ENCODE measurements at regions not wholly inside any gene's neighbourhood (a gene's known extent, or its start where the extent isn't known, plus 50 kb on each side); places are given as distances from the start of the nearest gene placed in this dataset.
"Not testable (repeated sequence)": the region's sequence is repeated elsewhere in the genome, so short reads cannot be mapped to it uniquely, and the experiment has no call there.

DNA sequence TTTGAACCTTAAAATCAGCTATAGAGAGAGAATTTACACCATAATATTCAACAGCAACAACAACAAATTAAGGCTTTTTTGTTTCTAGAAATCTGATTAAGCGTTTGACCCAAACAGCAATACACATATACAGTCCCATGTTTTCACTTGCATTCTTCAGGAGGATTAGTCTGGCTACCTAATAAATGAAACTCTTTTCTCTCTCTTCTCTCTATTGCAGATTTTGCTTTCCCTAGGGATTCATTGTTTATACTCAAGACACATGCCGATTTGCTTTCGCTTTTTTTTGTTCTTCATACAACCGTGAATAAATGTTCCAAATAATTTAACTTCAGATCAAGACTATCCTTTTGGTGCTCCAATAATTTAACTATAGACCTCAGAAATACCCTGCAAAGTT, 162.4 kb upstream of the PTBP2 start:
- in situ Hi-C loops (cut with HindIII; ENCODE audit: low sequenced_read_pairs), result no loop called here

- in situ Hi-C loops (cut with HindIII; ENCODE audit: low sequenced_read_pairs), result no loop called here
These were observed 161.6 kb upstream of the PTBP2 start for GRCh38 chr1:96559707-96560596.

GRCh38 chr1:96562094-96562493, 159.5 kb upstream of the PTBP2 start:
- in situ Hi-C loops (cut with HindIII; ENCODE audit: low sequenced_read_pairs), result no loop called here

GRCh38 chr1:96564401-96564800, 157.2 kb upstream of the PTBP2 start:
- in situ Hi-C loops (cut with HindIII; ENCODE audit: low sequenced_read_pairs), result not testable (repeated sequence)

DNA sequence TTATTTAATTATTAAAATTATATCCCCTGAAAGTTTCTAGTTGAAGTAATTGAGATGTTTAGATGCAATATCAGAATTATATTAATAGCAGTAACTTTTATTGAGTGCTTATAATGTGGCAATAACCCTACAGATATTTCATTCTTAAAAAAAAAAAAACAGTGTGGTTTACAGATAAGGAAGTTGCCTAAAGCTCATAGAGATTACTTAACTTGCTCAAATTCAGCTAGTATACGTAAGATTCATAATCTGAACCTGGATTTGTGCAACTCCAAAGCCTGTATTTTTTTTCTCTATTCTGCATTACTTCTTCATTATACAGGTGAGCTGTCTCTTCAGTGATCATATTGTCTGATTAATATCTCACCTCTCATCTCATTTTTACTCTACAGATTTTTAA, 156.0 kb upstream of the PTBP2 start:
- in situ Hi-C loops (cut with HindIII; ENCODE audit: low sequenced_read_pairs), result no loop called here

GRCh38 chr1:96568639-96569038, 152.9 kb upstream of the PTBP2 start:
- in situ Hi-C loops (cut with HindIII; ENCODE audit: low sequenced_read_pairs), result no loop called here

- in situ Hi-C loops (cut with HindIII; ENCODE audit: low sequenced_read_pairs), result no loop called here
These were observed 152.3 kb upstream of the PTBP2 start for GRCh38 chr1:96569288-96569687.

GRCh38 chr1:96579636-96580035, 141.9 kb upstream of the PTBP2 start:
- in situ Hi-C loops (cut with HindIII; ENCODE audit: low sequenced_read_pairs), result no loop called here

- in situ Hi-C loops (cut with HindIII; ENCODE audit: low sequenced_read_pairs), result no loop called here
These were observed 140.7 kb upstream of the PTBP2 start for GRCh38 chr1:96580920-96581319.

DNA sequence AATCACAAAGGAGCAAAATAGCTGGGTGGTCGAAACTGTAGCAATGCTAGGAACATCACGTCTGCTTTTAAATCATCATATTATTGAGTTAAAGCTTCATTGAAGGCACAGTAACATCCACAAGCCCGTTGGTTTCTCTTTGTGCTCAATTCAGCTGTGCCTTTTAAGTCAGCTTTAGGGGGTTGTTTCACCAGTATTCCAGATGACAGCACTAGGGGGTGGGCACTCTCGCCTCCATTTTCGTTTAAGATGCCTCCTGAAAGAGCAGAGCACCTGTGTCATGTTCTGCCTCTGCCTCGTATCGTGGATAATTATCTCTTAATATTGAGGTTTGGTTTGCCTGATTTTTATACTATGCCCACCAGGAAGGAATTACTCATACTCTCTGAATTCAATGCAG, 139.8 kb upstream of the PTBP2 start:
- in situ Hi-C loops (cut with HindIII; ENCODE audit: low sequenced_read_pairs), result no loop called here

DNA sequence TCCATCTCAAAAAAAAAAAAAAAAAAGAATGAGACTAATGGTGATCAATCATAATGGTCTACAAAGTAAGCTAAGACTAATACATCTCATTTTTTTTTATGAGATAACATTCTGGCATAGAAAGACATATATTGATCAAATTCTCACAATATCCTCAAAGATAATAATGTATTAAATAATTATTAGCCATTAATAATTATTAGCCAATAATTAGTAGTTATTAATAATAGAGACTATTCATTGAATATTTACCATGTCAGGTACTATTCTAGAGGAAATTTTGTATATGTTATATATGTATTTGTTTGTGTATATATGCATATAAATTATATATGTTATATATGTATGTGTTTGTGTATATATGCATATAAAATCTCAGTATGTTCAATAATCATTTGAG, 137.7 kb upstream of the PTBP2 start:
- in situ Hi-C loops (cut with HindIII; ENCODE audit: low sequenced_read_pairs), result no loop called here

GRCh38 chr1:96587222-96587621, 134.4 kb upstream of the PTBP2 start:
- in situ Hi-C loops (cut with HindIII; ENCODE audit: low sequenced_read_pairs), result no loop called here

DNA sequence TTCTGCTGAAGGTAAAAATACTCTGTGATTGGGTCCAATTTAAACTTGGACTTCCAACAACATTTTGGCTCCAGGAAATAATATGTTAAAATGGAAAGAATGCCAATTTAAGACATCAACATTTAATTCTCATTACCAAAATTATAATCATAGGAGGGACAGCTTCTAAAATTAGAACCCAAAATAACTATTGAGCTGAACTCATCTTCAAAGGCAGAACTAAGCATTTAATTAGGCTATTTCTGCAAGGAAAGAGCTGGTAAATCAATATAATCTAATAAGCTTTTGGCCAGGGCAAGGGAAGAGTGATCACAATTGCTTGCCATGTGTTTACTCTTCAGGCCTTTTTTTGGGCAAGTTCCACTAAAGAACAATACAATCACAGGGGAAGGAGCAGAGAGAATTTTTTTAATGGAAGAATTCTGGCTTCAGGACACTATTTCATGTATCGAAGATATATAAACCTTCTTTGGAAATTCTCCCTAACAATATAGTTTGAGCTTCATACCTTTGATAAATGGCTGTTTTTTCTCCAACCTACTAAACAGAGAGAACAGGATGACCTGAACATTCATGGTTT, 133.1 kb upstream of the PTBP2 start:
- in situ Hi-C loops (cut with HindIII; ENCODE audit: low sequenced_read_pairs), result no loop called here

DNA sequence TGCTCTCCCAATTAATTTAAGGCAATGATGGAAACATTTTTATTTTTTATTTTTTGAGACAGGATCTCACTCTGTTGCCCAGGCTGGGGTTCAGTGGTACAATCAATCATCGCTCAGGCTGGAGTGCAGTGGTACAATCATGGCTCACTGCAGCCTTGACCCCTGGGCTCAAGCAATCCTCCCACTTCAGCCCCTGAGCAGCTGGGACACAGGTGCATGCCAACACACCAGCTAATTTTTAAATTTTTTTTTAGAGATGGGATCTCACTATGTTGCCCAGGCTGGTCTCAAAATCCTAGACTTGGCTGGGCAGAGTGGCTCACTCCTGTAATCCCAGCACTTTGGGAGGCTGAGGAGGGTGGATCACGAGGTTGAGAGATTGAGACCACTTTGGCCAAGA, 126.1 kb upstream of the PTBP2 start:
- in situ Hi-C loops (cut with HindIII; ENCODE audit: low sequenced_read_pairs), result not testable (repeated sequence)

- in situ Hi-C loops (cut with HindIII; ENCODE audit: low sequenced_read_pairs), result no loop called here
These were observed 125.2 kb upstream of the PTBP2 start for GRCh38 chr1:96596226-96596922.

- in situ Hi-C loops (cut with HindIII; ENCODE audit: low sequenced_read_pairs), result no loop called here
These were observed 124.4 kb upstream of the PTBP2 start for GRCh38 chr1:96597218-96597617.

GRCh38 chr1:96598416-96599168, 123.0 kb upstream of the PTBP2 start:
- in situ Hi-C loops (cut with HindIII; ENCODE audit: low sequenced_read_pairs), result no loop called here

DNA sequence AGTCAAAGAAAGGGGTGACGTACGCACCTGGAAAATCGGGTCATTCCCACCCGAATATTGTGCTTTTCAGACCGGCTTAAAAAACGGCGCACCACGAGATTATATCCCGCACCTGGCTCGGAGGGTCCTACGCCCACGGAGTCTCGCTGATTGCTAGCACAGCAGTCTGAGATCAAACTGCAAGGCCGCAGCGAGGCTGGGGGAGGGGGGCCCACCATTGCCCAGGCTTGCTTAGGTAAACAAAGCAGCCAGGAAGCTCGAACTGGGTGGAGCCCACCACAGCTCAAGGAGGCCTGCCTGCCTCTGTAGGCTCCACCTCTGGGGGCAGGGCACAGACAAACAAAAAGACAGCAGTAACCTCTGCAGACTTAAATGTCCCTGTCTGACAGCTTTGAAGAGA, 117.0 kb upstream of the PTBP2 start:
- in situ Hi-C loops (cut with HindIII; ENCODE audit: low sequenced_read_pairs), result not testable (repeated sequence)

DNA sequence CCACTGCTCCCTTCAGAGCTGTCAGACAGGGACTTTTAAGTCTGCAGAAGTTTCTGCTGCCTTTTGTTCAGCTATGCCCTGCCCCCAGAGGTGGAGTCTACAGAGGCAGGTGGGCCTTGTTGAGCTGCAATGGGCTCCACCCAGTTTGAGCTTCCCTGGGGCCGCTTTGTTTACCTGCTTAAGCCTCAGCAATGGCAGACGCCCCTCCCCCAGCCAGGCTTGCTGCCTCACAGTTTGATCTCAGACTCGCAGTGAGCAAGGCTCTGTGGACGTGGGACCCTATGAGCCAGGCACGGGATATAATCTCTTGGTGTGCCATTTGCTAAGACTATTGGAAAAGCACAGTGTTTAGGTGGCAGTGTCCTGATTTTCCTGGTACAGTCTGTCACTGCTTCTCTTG, 104.2 kb upstream of the PTBP2 start:
- in situ Hi-C loops (cut with HindIII; ENCODE audit: low sequenced_read_pairs), result not testable (repeated sequence)

DNA sequence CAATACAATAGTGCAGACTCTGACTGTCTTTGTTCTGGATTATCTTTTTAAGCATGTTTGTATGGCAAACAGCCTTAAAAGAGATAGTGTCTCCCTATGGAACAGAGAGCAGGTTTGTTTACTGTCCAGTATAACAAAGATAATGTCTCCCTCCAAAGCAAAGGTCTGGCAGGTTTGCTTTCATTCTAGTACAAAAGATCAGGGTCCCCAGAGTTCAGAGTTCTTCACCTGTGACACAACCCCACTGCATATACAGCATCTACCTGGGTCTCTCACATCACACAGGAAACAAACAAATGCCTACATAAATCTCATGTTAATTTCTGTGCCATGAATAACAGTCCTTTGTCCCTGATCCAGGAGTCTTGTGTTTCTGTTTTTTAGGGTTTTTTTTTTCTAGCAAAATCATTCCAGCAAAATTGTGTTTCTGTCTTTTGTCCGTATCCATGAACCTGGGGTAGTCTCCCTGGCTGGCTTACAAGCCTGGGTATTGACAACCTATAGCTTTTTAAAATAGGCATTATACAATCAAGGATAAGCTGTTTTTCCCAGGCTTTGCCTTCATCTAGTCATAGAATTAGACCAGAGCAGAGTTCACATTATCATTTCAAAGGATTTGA, 89.4 kb upstream of the PTBP2 start:
- in situ Hi-C loops (cut with HindIII; ENCODE audit: low sequenced_read_pairs), result no loop called here

DNA sequence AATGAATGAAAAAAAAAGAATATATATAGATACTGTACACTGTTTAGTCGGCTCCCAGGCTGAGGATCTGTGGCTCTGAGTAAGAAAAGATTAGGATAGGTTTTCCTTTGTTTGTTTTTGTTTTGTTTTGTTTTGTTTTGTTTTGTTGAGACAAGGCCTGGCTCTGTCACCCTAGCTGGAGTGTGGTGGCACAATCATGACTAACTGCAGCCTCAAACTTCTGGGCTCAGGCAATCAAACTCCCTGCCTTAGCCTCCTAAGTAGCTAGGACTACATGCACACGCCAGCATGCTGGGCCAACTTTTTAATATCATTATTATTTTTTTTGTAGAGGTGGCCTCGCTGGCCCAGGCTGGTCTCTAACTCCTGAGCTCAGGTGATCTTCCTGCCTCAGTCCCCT, 87.9 kb upstream of the PTBP2 start:
- in situ Hi-C loops (cut with HindIII; ENCODE audit: low sequenced_read_pairs), result no loop called here
